Spleen (tissue), 7 donors: ENCODE measurements at regions not wholly inside any gene's neighbourhood (a gene's known extent, or its start where the extent isn't known, plus 50 kb on each side); places are given as distances from the start of the nearest gene placed in this dataset.

ENCODE experiments used
- POLR2A ChIP-seq, 3 donors: fragments of 450-650 bp; IDR thresholded peaks; one replicate each; pipeline ENCODE4 v1.5.1; 2017; ENCODE audit warnings: antibody characterized with exemption in 3 of 3, mild to moderate bottlenecking in 1 of 3
- POLR2AphosphoS5 ChIP-seq, 3 donors: sonication (generic); formaldehyde crosslinking; IDR thresholded peaks; one replicate each; pipeline ENCODE4 v1.5.1; 2017; ENCODE audit warnings: antibody characterized with exemption in 3 of 3
- TF ChIP-seq, protein P1 (sequence below), 11 experiments: fragments of 200-600 bp in 7 of 11; fragments of 450-650 bp in 4 of 11; sonication (generic) in 4 of 11; IDR thresholded peaks in 8 of 11; conservative IDR thresholded peaks in 3 of 11; 1 replicate in 7 of 11; 2 replicates in 4 of 11; pipeline versions ENCODE4 v1.4.0 to v1.8.0; 2016 to 2021; ENCODE audit warnings: antibody characterized with exemption in 11 of 11, inconsistent platforms in 4 of 11, mild to moderate bottlenecking in 1 of 11
- donor health status: DM: no; HTN: no; CAD: no; lungs with moderate emphysema.
- donor health status: DM: no; HTN: no; CAD: no.
- donor health status: DM: no; HTN: no; CAD: no.

DNA sequence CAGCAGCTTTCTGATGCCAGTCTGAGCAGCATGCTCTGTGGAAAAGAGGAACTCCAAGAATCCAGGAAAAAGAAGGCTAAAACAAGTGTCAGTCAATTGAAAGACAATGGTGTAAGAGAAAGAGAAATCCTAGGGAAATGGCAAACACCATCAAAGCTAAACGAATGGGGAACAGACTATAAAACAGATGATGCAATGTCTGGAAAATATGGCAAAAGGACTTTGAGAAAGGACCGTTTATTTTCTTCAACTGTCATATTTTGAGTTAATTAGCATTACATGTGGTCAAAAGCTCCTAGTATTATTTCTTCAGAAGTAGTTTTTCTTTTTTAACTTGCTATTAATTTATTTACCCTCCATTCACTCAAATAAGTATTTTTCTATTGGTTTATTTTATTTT is 465.2 kb downstream of the LRRC70 start:
- TF ChIP-seq, protein P1, sequence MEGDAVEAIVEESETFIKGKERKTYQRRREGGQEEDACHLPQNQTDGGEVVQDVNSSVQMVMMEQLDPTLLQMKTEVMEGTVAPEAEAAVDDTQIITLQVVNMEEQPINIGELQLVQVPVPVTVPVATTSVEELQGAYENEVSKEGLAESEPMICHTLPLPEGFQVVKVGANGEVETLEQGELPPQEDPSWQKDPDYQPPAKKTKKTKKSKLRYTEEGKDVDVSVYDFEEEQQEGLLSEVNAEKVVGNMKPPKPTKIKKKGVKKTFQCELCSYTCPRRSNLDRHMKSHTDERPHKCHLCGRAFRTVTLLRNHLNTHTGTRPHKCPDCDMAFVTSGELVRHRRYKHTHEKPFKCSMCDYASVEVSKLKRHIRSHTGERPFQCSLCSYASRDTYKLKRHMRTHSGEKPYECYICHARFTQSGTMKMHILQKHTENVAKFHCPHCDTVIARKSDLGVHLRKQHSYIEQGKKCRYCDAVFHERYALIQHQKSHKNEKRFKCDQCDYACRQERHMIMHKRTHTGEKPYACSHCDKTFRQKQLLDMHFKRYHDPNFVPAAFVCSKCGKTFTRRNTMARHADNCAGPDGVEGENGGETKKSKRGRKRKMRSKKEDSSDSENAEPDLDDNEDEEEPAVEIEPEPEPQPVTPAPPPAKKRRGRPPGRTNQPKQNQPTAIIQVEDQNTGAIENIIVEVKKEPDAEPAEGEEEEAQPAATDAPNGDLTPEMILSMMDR (IDR thresholded peaks at IDR 0.05 in 8 of 11, conservative IDR thresholded peaks at IDR 0.05 in 3 of 11), result no peak
- TF ChIP-seq POLR2AphosphoS5 (IDR thresholded peaks at IDR 0.05) (no peak), POLR2A (IDR thresholded peaks at IDR 0.05) (no peak)
